ENCODE measurements at regions not wholly inside any gene's neighbourhood (a gene's known extent, or its start where the extent isn't known, plus 50 kb on each side); places are given as distances from the start of the nearest gene placed in this dataset.

GRCh38 chr17:77675816-77676215 is 282.7 kb upstream of the TNRC6C start:
- ATAC-seq (no peak), DNase-seq (ENCODE audit: low spot score) (no peak)
- ChIA-PET CTCF (no interaction called here), POLR2A (no interaction called here)
- Mint-ChIP-seq H3K4me1 (peaks cover 17% of the 10 kb centered on the region), H3K27ac (no peak overlapping the region), H3K27me3 (ENCODE audit: low read depth) (no peaks in the 10 kb centered on the region; the same call in 1 of the 2 replicates), H3K4me3 (no peak overlapping the region), H3K36me3 (no peaks in the 10 kb centered on the region), H3K9me3 (peaks cover 17% of the 10 kb centered on the region)
- no peak for TF ChIP-seq SMAD3 (CRISPR knock-in tag; IDR thresholded peaks at IDR 0.05; ENCODE audit: borderline replicate concordance)
- TF ChIP-seq ZNF121 (CRISPR knock-in tag; IDR thresholded peaks at IDR 0.05): no peak
- TF ChIP-seq ZNF317 (CRISPR knock-in tag; IDR thresholded peaks at IDR 0.05; ENCODE audit: borderline replicate concordance, low read depth): no peak
- no peak for TF ChIP-seq TEAD4 (CRISPR knock-in tag; IDR thresholded peaks at IDR 0.05)
- no peak for TF ChIP-seq ATF6 (CRISPR knock-in tag; IDR thresholded peaks at IDR 0.05)
- no peak for TF ChIP-seq NR1H2 (CRISPR knock-in tag; IDR thresholded peaks at IDR 0.05)
- no peak for TF ChIP-seq SOX15 (CRISPR knock-in tag; IDR thresholded peaks at IDR 0.05)
- no peak for TF ChIP-seq TCF7 (CRISPR knock-in tag; IDR thresholded peaks at IDR 0.05; ENCODE audit: low read depth)
- no peak for TF ChIP-seq ZBTB21 (CRISPR knock-in tag; IDR thresholded peaks at IDR 0.05; ENCODE audit: borderline replicate concordance)
- no peak for TF ChIP-seq CBFB (CRISPR knock-in tag; IDR thresholded peaks at IDR 0.05; ENCODE audit: low read depth)
- no peak for TF ChIP-seq ZNF232 (CRISPR knock-in tag; IDR thresholded peaks at IDR 0.05)
- no peak for TF ChIP-seq FOXP4 (CRISPR knock-in tag; IDR thresholded peaks at IDR 0.05)
- no peak for TF ChIP-seq ZNF532 (CRISPR knock-in tag; IDR thresholded peaks at IDR 0.05; ENCODE audit: borderline replicate concordance)

- Mint-ChIP-seq H3K27ac (no peak overlapping the region), H3K4me1 (peaks cover 17% of the 10 kb centered on the region), H3K27me3 (ENCODE audit: low read depth) (no peaks in the 10 kb centered on the region; the same call in 1 of the 2 replicates), H3K9me3 (peaks cover 17% of the 10 kb centered on the region), H3K36me3 (no peaks in the 10 kb centered on the region), H3K4me3 (no peak overlapping the region)
- no peak for ATAC-seq
- no peak for DNase-seq (ENCODE audit: low spot score)
- TF ChIP-seq NR3C1 (CRISPR knock-in tag; conservative IDR thresholded peaks at IDR 0.05; ENCODE audit: low read depth) (no peak), ZNF232 (CRISPR knock-in tag; IDR thresholded peaks at IDR 0.05) (no peak), HMGXB4 (CRISPR knock-in tag; IDR thresholded peaks at IDR 0.05) (no peak)
- ChIA-PET POLR2A (no interaction called here), CTCF (no interaction called here)
These were observed 282.3 kb upstream of the TNRC6C start for GRCh38 chr17:77676237-77676661.

Measured in WTC11 (cell line).